Fibroblast of the aortic adventitia (primary cell): ENCODE measurements at regions not wholly inside any gene's neighbourhood (a gene's known extent, or its start where the extent isn't known, plus 50 kb on each side); places are given as distances from the start of the nearest gene placed in this dataset.
A peak's percentile ranks its signal among the peaks of the same experiment; 100 is the strongest.
"Not testable (repeated sequence)": the region's sequence is repeated elsewhere in the genome, so short reads cannot be mapped to it uniquely, and the experiment has no call there.

Experiments
- DNase-seq: peaks from one replicate; pipeline ENCODE4 v3.0.0-alpha.2; 2010; ENCODE audit warnings: low read depth
- H3K4me3 ChIP-seq: 2 replicates; pipeline ENCODE4 v1.5.1; 2011; ENCODE audit warnings: low read depth, mild to moderate bottlenecking, control low read depth, low read length, moderate library complexity
- CTCF ChIP-seq: IDR thresholded peaks from 2 replicates; pipeline ENCODE4 v1.5.1; 2011; ENCODE audit warnings: mild to moderate bottlenecking, low read length, control low read depth, inconsistent platforms; ENCODE audit not compliant: insufficient read depth

- H3K4me3 ChIP-seq, result no peak overlapping the region
- TF ChIP-seq CTCF, result no peak
- DNase-seq, result peak; percentile 76
Measured at GRCh38 chr13:97757807-97758206, 195.7 kb upstream of the IPO5 start.

GRCh38 chr13:97758317-97758716 lies 195.2 kb upstream of the IPO5 start:
- peak; percentile 57 for DNase-seq
- H3K4me3 ChIP-seq, result no peak overlapping the region
- no peak for TF ChIP-seq CTCF

GRCh38 chr13:97761796-97762540 lies 191.5 kb upstream of the IPO5 start:
- H3K4me3 ChIP-seq, result no peak overlapping the region
- no peak for TF ChIP-seq CTCF
- no peak for DNase-seq

DNA sequence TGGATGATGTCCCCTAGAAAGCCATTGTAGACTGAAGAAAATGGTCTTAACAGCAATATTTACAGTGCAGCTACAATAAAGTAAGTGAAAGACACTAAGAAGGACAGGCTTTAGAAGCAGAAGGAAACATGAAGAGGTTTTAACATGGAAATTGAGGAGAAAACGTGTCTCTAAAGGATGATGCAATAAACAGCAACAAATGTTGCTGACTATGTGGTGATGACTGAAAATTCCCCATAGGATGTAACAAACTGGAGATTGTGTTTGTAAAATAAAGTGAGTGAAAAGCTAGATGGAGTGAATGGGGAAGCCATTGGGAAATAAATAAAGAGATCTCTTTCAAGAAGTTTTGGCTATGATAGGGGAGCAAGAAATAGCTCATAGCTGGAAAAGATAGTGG lies 186.7 kb upstream of the IPO5 start:
- DNase-seq, result peak; percentile 10
- H3K4me3 ChIP-seq, result no peak overlapping the region
- no peak for TF ChIP-seq CTCF

GRCh38 chr13:97768134-97768533 lies 185.3 kb upstream of the IPO5 start:
- DNase-seq, result no peak
- no peak for TF ChIP-seq CTCF
- H3K4me3 ChIP-seq, result no peak overlapping the region

GRCh38 chr13:97770231-97770630 lies 183.2 kb upstream of the IPO5 start:
- not testable (repeated sequence) for H3K4me3 ChIP-seq, DNase-seq

GRCh38 chr13:97772466-97772865 lies 181.0 kb upstream of the IPO5 start:
- DNase-seq, H3K4me3 ChIP-seq: not testable (repeated sequence)

GRCh38 chr13:97774391-97775100 lies 178.9 kb upstream of the IPO5 start:
- DNase-seq, H3K4me3 ChIP-seq: not testable (repeated sequence)
